GM23338 (cell line): ENCODE measurements at regions not wholly inside any gene's neighbourhood (a gene's known extent, or its start where the extent isn't known, plus 50 kb on each side); places are given as distances from the start of the nearest gene placed in this dataset.

Source experiments
- ATAC-seq: fragments of 200-7000 bp; cut with Tn5 transposase; 3 replicates; pipeline ENCODE4 v1.9.1; 2020
- DNase-seq: peaks from one replicate; pipeline ENCODE4 v3.0.0-alpha.2; 2015; ENCODE audit warnings: low spot score
- H2AFZ ChIP-seq: fragments of 200-600 bp; sonication (generic); 2 replicates; pipeline ENCODE4 v1.8.0; 2016; ENCODE audit warnings: antibody characterized with exemption, mild to moderate bottlenecking, moderate library complexity
- H3F3A ChIP-seq: fragments of 200-600 bp; sonication (generic); replicated peaks from 2 replicates; pipeline ENCODE4 v1.8.0; 2017; ENCODE audit warnings: antibody characterized with exemption, mixed run types, low read depth
- H3K27ac ChIP-seq: fragments of 200-600 bp; sonication (generic); 2 replicates; pipeline ENCODE4 v1.6.1; 2016; ENCODE audit warnings: low read depth
- H3K27me3 ChIP-seq: fragments of 200-600 bp; sonication (generic); 2 replicates; pipeline ENCODE4 v1.8.0; 2016; ENCODE audit warnings: mild to moderate bottlenecking, mixed run types, moderate library complexity; ENCODE audit not compliant: insufficient read depth
- H3K36me3 ChIP-seq: fragments of 200-600 bp; sonication (generic); 2 replicates; pipeline ENCODE4 v1.8.0; 2016; ENCODE audit warnings: mild to moderate bottlenecking; ENCODE audit not compliant: insufficient read depth
- H3K4me1 ChIP-seq: fragments of 200-600 bp; sonication (generic); 2 replicates; pipeline ENCODE4 v1.8.0; 2016; ENCODE audit warnings: mild to moderate bottlenecking, moderate library complexity; ENCODE audit not compliant: insufficient read depth
- H3K4me2 ChIP-seq: fragments of 200-600 bp; sonication (generic); 2 replicates; pipeline ENCODE4 v1.7.1; 2017; ENCODE audit warnings: mixed run types
- H3K4me3 ChIP-seq: fragments of 200-600 bp; sonication (generic); 2 replicates; pipeline ENCODE4 v1.6.1; 2016; ENCODE audit warnings: mixed run types
- H3K79me2 ChIP-seq: fragments of 200-600 bp; sonication (generic); replicated peaks from 2 replicates; pipeline ENCODE4 v1.8.0; 2017; ENCODE audit warnings: mild to moderate bottlenecking; ENCODE audit not compliant: insufficient read depth
- H3K9me2 ChIP-seq: fragments of 200-600 bp; sonication (generic); 2 replicates; pipeline ENCODE4 v1.8.0; 2017; ENCODE audit not compliant: insufficient read depth
- H4K20me1 ChIP-seq: fragments of 200-600 bp; sonication (generic); replicated peaks from 2 replicates; pipeline ENCODE4 v1.8.0; 2017; ENCODE audit warnings: mild to moderate bottlenecking; ENCODE audit not compliant: insufficient read depth
- H3K27ac Mint-ChIP-seq: 2 replicates; pipeline ENCODE4 v1.8.0; 2020; ENCODE audit warnings: inconsistent platforms, mild to moderate bottlenecking, moderate library complexity, mixed read lengths
- H3K27me3 Mint-ChIP-seq: 3 replicates; pipeline ENCODE4 v1.8.0; 2022; ENCODE audit warnings: low read depth, mild to moderate bottlenecking, moderate library complexity, mixed read lengths, inconsistent platforms; ENCODE audit not compliant: insufficient read depth, poor library complexity
- H3K36me3 Mint-ChIP-seq: 3 replicates; pipeline ENCODE4 v1.8.0; 2021; ENCODE audit warnings: low read depth, mild to moderate bottlenecking, inconsistent platforms, moderate library complexity, mixed read lengths
- H3K4me1 Mint-ChIP-seq: 3 replicates; pipeline ENCODE4 v1.8.0; 2020; ENCODE audit warnings: mild to moderate bottlenecking, inconsistent platforms, mixed read lengths
- H3K4me3 Mint-ChIP-seq: 3 replicates; pipeline ENCODE4 v1.8.0; 2021; ENCODE audit warnings: moderate library complexity, mild to moderate bottlenecking, inconsistent platforms, mixed read lengths
- H3K9me3 Mint-ChIP-seq: 3 replicates; pipeline ENCODE4 v1.8.0; 2020; ENCODE audit warnings: moderate library complexity, mild to moderate bottlenecking, inconsistent platforms, mixed read lengths
- CREB1 ChIP-seq: fragments of 250-450 bp; sonication (Bioruptor Pico); IDR thresholded peaks from 2 replicates; pipeline ENCODE4 v1.5.0; 2020; ENCODE audit warnings: low read depth, mild to moderate bottlenecking, moderate library complexity
- CTCF ChIP-seq, 2 experiments: fragments of 200-600 bp in 1 of 2; sonication (generic) in 1 of 2; conservative IDR thresholded peaks; 2 replicates each; pipeline versions ENCODE4 v1.5.1 to v1.6.1; 2016 to 2017; ENCODE audit warnings: antibody characterized with exemption in 2 of 2, low read depth in 2 of 2, mild to moderate bottlenecking in 2 of 2, moderate library complexity in 1 of 2
- ETS1 ChIP-seq: IDR thresholded peaks from 2 replicates; pipeline ENCODE4 v1.6.1; 2016; ENCODE audit warnings: antibody characterized with exemption
- EZH2 ChIP-seq: fragments of 200-600 bp; sonication (generic); IDR thresholded peaks from one replicate; pipeline ENCODE4 v1.8.0; 2017; ENCODE audit warnings: antibody characterized with exemption, mild to moderate bottlenecking, low read depth; ENCODE audit not compliant: unreplicated experiment
- EZH2phosphoT487 ChIP-seq: fragments of 200-600 bp; sonication (generic); IDR thresholded peaks from one replicate; pipeline ENCODE4 v1.8.1; 2018; ENCODE audit warnings: antibody characterized with exemption; ENCODE audit not compliant: unreplicated experiment
- JUNB ChIP-seq: IDR thresholded peaks from one replicate; pipeline ENCODE4 v1.6.1; 2016; ENCODE audit warnings: antibody characterized with exemption; ENCODE audit not compliant: unreplicated experiment
- NANOG ChIP-seq: IDR thresholded peaks from 2 replicates; pipeline ENCODE4 v1.6.1; 2016; ENCODE audit warnings: antibody characterized with exemption, borderline replicate concordance
- POLR2AphosphoS5 ChIP-seq: IDR thresholded peaks from 2 replicates; pipeline ENCODE4 v1.6.1; 2016; ENCODE audit warnings: antibody characterized with exemption, low read depth
- ZNF462 ChIP-seq: fragments of 250-450 bp; sonication (Bioruptor Pico); IDR thresholded peaks from 2 replicates; pipeline ENCODE4 v1.5.0; 2020; ENCODE audit warnings: mild to moderate bottlenecking, moderate library complexity

- Histone ChIP-seq H3F3A (no peaks in the 10 kb centered on the region), H3K27ac (no peak overlapping the region; the same call in 1 of the 2 replicates), H3K4me3 (no peak overlapping the region), H2AFZ (peak overlapping the region; percentile 29; the same call in 1 of the 2 replicates), H4K20me1 (no peaks in the 10 kb centered on the region), H3K4me1 (peaks cover 10% of the 10 kb centered on the region), H3K9me2 (no peaks in the 10 kb centered on the region), H3K4me2 (no peak overlapping the region), H3K27me3 (no peaks in the 10 kb centered on the region), H3K36me3 (no peaks in the 10 kb centered on the region), H3K79me2 (no peaks in the 10 kb centered on the region)
- H3K4me3 Mint-ChIP-seq, result no peak overlapping the region
- H3K36me3 Mint-ChIP-seq, result no peaks in the 10 kb centered on the region
- H3K4me1 Mint-ChIP-seq, result peaks cover 2% of the 10 kb centered on the region
- peaks cover 4% of the 10 kb centered on the region; the same call in 2 of the 3 replicates for H3K9me3 Mint-ChIP-seq
- H3K27ac Mint-ChIP-seq, result no peak overlapping the region
- no peak for TF ChIP-seq POLR2AphosphoS5
- TF ChIP-seq CREB1 (CRISPR knock-in tag), result no peak
- no peak for TF ChIP-seq JUNB
- TF ChIP-seq EZH2phosphoT487, result no peak
- TF ChIP-seq ZNF462 (CRISPR knock-in tag), result no peak
- peak; percentile 78 to 80 for TF ChIP-seq CTCF (conservative IDR thresholded peaks at IDR 0.05; ENCODE audit: low read depth in 2 of 2)
- no peak for TF ChIP-seq ETS1
- TF ChIP-seq NANOG, result 0 out of 2 replicates have a peak, but pooled peaks have one; percentile 5
- TF ChIP-seq EZH2, result no peak
- ATAC-seq, result peak; percentile 47; the same call in 2 of the 3 replicates
- peak; percentile 55 for DNase-seq
- no peaks in the 10 kb centered on the region for H3K27me3 Mint-ChIP-seq
Measured at GRCh38 chr3:163779396-163780344, 1298.6 kb downstream of the SI start.
